Endodermal cell (in vitro differentiated cells): ENCODE measurements at regions not wholly inside any gene's neighbourhood (a gene's known extent, or its start where the extent isn't known, plus 50 kb on each side); places are given as distances from the start of the nearest gene placed in this dataset.

ENCODE experiments used
- DNase-seq: peaks from one replicate; pipeline ENCODE4 v3.0.0-alpha.2; 2017
- H3K27ac ChIP-seq: 2 replicates; pipeline ENCODE4 v1.5.1; 2013; ENCODE audit warnings: mild to moderate bottlenecking, low read depth, low read length, moderate library complexity
- H3K27me3 ChIP-seq: 2 replicates; pipeline ENCODE4 v1.6.1; 2013; ENCODE audit warnings: mild to moderate bottlenecking, low read length, moderate library complexity; ENCODE audit not compliant: insufficient read depth, control insufficient read depth, poor library complexity, severe bottlenecking
- H3K36me3 ChIP-seq: 2 replicates; pipeline ENCODE4 v1.7.0; 2013; ENCODE audit warnings: mild to moderate bottlenecking, low read length, moderate library complexity; ENCODE audit not compliant: control insufficient read depth, insufficient read depth
- H3K4me1 ChIP-seq: one replicate; pipeline ENCODE4 v1.7.0; 2013; ENCODE audit warnings: low read length; ENCODE audit not compliant: control insufficient read depth, insufficient read depth
- H3K4me3 ChIP-seq: 2 replicates; pipeline ENCODE4 v1.5.1; 2013; ENCODE audit warnings: mild to moderate bottlenecking, low read length, moderate library complexity
- H3K9ac ChIP-seq: 2 replicates; pipeline ENCODE4 v1.6.1; 2013; ENCODE audit warnings: mild to moderate bottlenecking, low read length, moderate library complexity; ENCODE audit not compliant: poor library complexity, severe bottlenecking; ENCODE audit errors: extremely low read depth
- H3K9me3 ChIP-seq: 2 replicates; pipeline ENCODE4 v1.6.1; 2013; ENCODE audit warnings: mild to moderate bottlenecking, low read length, moderate library complexity; ENCODE audit not compliant: control insufficient read depth
- H3K27ac Mint-ChIP-seq: 2 replicates; pipeline ENCODE4 v1.8.0; 2020; ENCODE audit warnings: mixed read lengths
- H3K27me3 Mint-ChIP-seq: 2 replicates; pipeline ENCODE4 v1.8.0; 2021; ENCODE audit warnings: mild to moderate bottlenecking, mixed read lengths; ENCODE audit not compliant: insufficient read depth
- H3K36me3 Mint-ChIP-seq: 2 replicates; pipeline ENCODE4 v1.8.0; 2020; ENCODE audit warnings: low read depth, mixed read lengths
- H3K4me1 Mint-ChIP-seq: 2 replicates; pipeline ENCODE4 v1.8.0; 2020; ENCODE audit warnings: mixed read lengths
- H3K4me3 Mint-ChIP-seq: 2 replicates; pipeline ENCODE4 v1.8.0; 2020; ENCODE audit warnings: mild to moderate bottlenecking, moderate library complexity, mixed read lengths
- H3K9me3 Mint-ChIP-seq: 2 replicates; pipeline ENCODE4 v1.8.0; 2020; ENCODE audit warnings: mild to moderate bottlenecking, mixed read lengths
- WGBS, 2 experiments: methylation state at CpG; one replicate each; pipeline versions ENCODE4 v1.1.5 to v1.1.7; 2013; ENCODE audit warnings: missing lambda C conversion rate in 2 of 2, mixed read lengths in 1 of 2; ENCODE audit not compliant: insufficient coverage in 1 of 2, insufficient read length in 1 of 2; 5-methylcytosine and 5-hydroxymethylcytosine counted together
- TF ChIP-seq, protein P1 (sequence below): fragments of 200-600 bp; sonication (generic); conservative IDR thresholded peaks from 2 replicates; pipeline ENCODE4 v1.5.0; 2021; ENCODE audit warnings: antibody characterized with exemption, mild to moderate bottlenecking

DNA sequence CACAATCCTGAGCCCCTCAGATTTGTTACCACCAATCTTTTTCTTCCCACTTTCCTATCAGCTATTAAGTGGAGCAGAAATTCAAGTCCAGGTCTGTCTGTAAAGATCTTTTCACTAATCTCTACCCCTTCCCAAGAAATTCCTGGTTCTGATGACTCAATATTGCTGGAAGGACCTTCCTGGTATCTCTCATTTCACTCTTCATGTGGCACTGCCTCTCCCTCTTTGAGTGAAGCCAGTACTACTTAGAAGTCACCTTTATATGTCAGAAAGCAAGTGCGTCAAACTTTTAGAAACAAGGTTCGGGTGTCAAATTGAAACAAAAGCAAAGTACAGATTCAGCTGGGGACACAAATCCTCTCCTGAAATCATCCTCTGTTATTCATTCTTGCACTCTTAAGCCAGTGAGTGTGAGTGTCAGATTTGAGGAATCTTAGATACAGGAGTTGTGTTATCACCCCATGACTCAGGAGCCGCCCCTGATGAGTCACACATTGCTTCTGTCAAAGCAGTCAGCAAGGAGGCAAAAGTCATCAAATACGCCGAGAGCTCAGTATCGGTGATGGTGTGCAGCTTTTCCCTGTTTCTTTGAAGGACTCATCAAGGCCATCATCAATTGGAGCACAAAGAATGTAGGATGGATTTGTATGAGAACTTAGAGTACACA is 313.0 kb downstream of the CETN3 start:
- TF ChIP-seq, protein P1, sequence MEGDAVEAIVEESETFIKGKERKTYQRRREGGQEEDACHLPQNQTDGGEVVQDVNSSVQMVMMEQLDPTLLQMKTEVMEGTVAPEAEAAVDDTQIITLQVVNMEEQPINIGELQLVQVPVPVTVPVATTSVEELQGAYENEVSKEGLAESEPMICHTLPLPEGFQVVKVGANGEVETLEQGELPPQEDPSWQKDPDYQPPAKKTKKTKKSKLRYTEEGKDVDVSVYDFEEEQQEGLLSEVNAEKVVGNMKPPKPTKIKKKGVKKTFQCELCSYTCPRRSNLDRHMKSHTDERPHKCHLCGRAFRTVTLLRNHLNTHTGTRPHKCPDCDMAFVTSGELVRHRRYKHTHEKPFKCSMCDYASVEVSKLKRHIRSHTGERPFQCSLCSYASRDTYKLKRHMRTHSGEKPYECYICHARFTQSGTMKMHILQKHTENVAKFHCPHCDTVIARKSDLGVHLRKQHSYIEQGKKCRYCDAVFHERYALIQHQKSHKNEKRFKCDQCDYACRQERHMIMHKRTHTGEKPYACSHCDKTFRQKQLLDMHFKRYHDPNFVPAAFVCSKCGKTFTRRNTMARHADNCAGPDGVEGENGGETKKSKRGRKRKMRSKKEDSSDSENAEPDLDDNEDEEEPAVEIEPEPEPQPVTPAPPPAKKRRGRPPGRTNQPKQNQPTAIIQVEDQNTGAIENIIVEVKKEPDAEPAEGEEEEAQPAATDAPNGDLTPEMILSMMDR, result no peak
- Mint-ChIP-seq H3K9me3 (no peaks in the 10 kb centered on the region), H3K27ac (peak overlapping the region; percentile 39), H3K27me3 (no peaks in the 10 kb centered on the region), H3K36me3 (no peaks in the 10 kb centered on the region), H3K4me3 (no peak overlapping the region), H3K4me1 (peaks cover 6% of the 10 kb centered on the region)
- no peaks in the 10 kb centered on the region for H3K27me3 ChIP-seq
- peak; percentile 71 for DNase-seq
- no peak overlapping the region for H3K27ac ChIP-seq
- no peak overlapping the region for H3K4me3 ChIP-seq
- H3K4me1 ChIP-seq, result peaks cover 3% of the 10 kb centered on the region
- no peak overlapping the region for H3K9ac ChIP-seq
- 77 to 85% methylated on average over 6 of the region's 6 CpGs for WGBS, 2 experiments
- H3K9me3 ChIP-seq, result no peaks in the 10 kb centered on the region
- no peaks in the 10 kb centered on the region for H3K36me3 ChIP-seq

DNA sequence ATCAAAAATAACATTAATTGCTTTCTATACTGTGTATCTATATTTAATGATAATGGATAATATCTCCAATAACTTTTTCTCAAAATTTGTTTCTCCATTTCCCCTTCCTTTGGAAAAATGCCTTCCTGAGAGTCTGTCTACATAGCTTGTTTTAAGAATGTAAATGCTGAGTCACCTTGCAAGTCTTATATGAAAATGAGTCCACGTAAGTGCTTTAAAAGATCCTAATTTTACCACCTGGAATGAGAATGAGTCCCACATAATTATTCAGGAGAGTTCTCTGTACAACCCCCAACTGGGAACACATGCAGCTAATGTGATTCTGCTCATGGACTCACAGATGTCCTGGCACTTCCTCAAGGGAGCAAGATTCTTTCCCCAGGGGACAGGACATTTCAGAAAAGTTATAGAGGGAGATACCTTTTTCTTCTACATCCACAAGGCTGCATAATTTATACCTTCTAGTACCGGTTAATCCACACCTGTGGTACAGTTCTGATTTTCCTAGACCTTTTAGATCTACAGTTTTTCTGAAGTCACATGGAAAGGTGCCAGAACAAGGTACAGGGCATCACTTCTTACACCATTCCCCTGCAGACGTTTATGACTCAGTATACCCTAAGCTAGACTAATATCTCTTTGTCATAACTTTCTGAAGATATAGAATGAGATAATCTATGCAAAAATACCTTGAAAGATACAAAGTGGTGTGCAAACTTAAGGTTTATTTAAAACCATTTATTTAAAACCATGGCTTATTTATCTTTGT is 314.1 kb downstream of the CETN3 start:
- TF ChIP-seq, protein P1, result no peak
- H3K9me3 ChIP-seq, result peaks cover 1% of the 10 kb centered on the region
- Mint-ChIP-seq H3K27ac (no peak overlapping the region), H3K9me3 (peaks cover 1% of the 10 kb centered on the region), H3K36me3 (no peaks in the 10 kb centered on the region), H3K4me3 (no peak overlapping the region), H3K4me1 (peaks cover 6% of the 10 kb centered on the region), H3K27me3 (no peaks in the 10 kb centered on the region)
- WGBS, 2 experiments, result 86 to 87% methylated on average over 2 to 3 of the region's 3 CpGs
- DNase-seq, result no peak
- no peak overlapping the region for H3K4me3 ChIP-seq
- no peak overlapping the region for H3K27ac ChIP-seq
- H3K9ac ChIP-seq, result no peak overlapping the region
- H3K27me3 ChIP-seq, result no peaks in the 10 kb centered on the region
- no peaks in the 10 kb centered on the region for H3K36me3 ChIP-seq
- H3K4me1 ChIP-seq, result peaks cover 3% of the 10 kb centered on the region

GRCh38 chr5:90093751-90094485 is 315.6 kb downstream of the CETN3 start:
- H3K9me3 Mint-ChIP-seq, result peaks cover 17% of the 10 kb centered on the region
- no peaks in the 10 kb centered on the region for H3K36me3 Mint-ChIP-seq
- Histone ChIP-seq H3K4me3 (no peak overlapping the region), H3K27me3 (no peaks in the 10 kb centered on the region), H3K9ac (no peak overlapping the region), H3K27ac (no peak overlapping the region), H3K36me3 (no peaks in the 10 kb centered on the region), H3K9me3 (peaks cover 16% of the 10 kb centered on the region), H3K4me1 (peaks cover 3% of the 10 kb centered on the region)
- H3K4me1 Mint-ChIP-seq, result peaks cover 6% of the 10 kb centered on the region
- no peak overlapping the region for H3K4me3 Mint-ChIP-seq
- no peak for DNase-seq
- TF ChIP-seq, protein P1, result no peak
- no peaks in the 10 kb centered on the region for H3K27me3 Mint-ChIP-seq
- no peak overlapping the region for H3K27ac Mint-ChIP-seq
- 38 to 61% methylated on average over 2 to 3 of the region's 3 CpGs for WGBS, 2 experiments
